ENCODE measurements at regions not wholly inside any gene's neighbourhood (a gene's known extent, or its start where the extent isn't known, plus 50 kb on each side); places are given as distances from the start of the nearest gene placed in this dataset.

DNA sequence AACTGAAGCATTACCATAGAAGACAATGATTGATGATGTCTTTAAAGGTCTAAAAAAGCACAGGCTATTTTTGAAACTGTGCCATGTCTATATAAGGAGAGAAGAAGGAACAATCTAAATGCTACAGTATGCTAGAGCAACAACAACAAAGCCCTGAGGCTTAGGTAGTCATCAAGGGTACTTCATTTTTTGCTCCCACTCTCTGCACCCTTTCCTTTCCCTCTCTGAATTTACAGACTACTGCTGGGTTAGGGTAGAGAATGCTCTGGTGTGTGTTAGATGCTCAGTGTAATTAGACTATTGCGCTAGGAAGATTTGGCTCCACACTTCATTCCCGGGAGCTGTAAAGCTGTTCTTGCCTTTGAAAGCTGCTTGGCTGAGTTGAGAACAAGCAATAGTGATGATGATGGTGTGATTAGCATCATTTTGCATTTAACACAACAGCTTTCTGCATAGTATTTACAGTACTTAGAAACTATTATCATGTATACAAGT lies 1262.5 kb upstream of the CITED2 start:
- no peak overlapping the region for H3K27ac ChIP-seq
- DNase-seq (ENCODE audit: low spot score in 2 of 2), result no peak
- H3K4me3 ChIP-seq, result no peak overlapping the region
- H3K27me3 ChIP-seq, result no peaks in the 10 kb centered on the region
- no peaks in the 10 kb centered on the region for H3K4me1 ChIP-seq
- no peaks in the 10 kb centered on the region for H3K9me3 ChIP-seq
- no peaks in the 10 kb centered on the region for H3K36me3 ChIP-seq
- no peak for TF ChIP-seq CTCF (IDR thresholded peaks at IDR 0.05)
- TF ChIP-seq EP300 (IDR thresholded peaks at IDR 0.05), result no peak
- no peak for TF ChIP-seq POLR2A (IDR thresholded peaks at IDR 0.05)
- no peak for TF ChIP-seq POLR2AphosphoS5 (IDR thresholded peaks at IDR 0.05)
- WGBS, result 73% methylated on average over 2 of the region's 2 CpGs

DNA sequence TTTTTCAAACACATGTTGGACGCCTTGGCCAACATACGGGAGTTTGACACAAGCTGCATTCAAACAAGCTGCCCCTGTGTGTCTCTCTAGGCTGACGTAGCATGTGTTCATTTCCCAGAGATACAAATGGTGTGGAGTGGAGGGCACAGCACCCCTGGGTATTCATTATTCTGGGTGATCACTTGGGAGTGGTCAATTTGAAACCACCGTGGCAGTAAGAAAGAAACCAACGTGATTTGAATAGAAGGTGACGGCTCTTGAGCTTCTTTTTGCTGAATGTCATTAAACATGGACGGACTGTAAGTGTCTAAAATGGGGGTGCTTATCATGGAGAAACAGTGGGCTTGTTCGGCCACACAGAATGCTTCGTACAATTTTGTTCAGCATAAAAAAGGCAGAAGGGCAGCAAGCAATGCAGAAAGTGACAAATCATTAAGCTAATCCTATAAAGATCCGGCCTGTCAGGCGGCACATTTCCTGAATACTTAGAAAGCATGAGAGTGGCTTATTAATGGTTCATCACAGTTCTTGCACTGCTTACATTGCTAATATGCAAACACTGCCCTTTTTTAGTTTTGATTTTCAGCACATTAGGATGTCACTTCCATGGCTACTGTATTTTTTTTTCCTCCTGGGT lies 1261.9 kb upstream of the CITED2 start:
- Histone ChIP-seq H3K27ac (no peak overlapping the region), H3K4me3 (no peak overlapping the region), H3K9me3 (no peaks in the 10 kb centered on the region), H3K4me1 (no peaks in the 10 kb centered on the region), H3K36me3 (no peaks in the 10 kb centered on the region), H3K27me3 (no peaks in the 10 kb centered on the region)
- TF ChIP-seq EP300 (IDR thresholded peaks at IDR 0.05) (no peak), CTCF (IDR thresholded peaks at IDR 0.05) (no peak), POLR2A (IDR thresholded peaks at IDR 0.05) (no peak), POLR2AphosphoS5 (IDR thresholded peaks at IDR 0.05) (no peak)
- WGBS, result 88% methylated on average over 11 of the region's 11 CpGs
- no peak for DNase-seq (ENCODE audit: low spot score in 2 of 2)

DNA sequence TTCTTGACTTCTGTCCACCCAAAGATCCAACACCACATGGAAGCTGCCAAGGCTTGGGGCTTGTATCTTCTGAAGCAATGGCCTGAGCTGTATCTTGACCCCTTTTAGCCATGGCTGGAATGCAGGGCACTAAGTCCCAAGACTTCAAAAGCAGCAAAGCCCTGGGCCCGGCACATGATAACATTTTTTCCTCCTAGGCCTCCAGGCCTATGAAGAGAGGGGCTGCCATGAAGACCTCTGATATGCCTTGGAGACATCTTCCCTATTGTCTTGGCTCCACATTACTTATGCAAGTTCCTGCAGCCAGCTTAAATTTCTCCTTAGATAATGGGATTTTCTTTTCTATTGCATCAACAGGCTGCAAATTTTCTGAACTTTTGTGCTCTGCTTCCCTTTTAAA lies 1252.6 kb upstream of the CITED2 start:
- Histone ChIP-seq H3K27me3 (no peaks in the 10 kb centered on the region), H3K4me3 (no peak overlapping the region), H3K27ac (no peak overlapping the region), H3K4me1 (no peaks in the 10 kb centered on the region), H3K9me3 (peaks cover 8% of the 10 kb centered on the region), H3K36me3 (no peaks in the 10 kb centered on the region)
- 100% methylated on average over 1 of the region's 1 CpG for WGBS
- TF ChIP-seq POLR2A (IDR thresholded peaks at IDR 0.05), result no peak
- TF ChIP-seq CTCF (IDR thresholded peaks at IDR 0.05), result no peak
- TF ChIP-seq EP300 (IDR thresholded peaks at IDR 0.05), result no peak
- TF ChIP-seq POLR2AphosphoS5 (IDR thresholded peaks at IDR 0.05), result no peak
- no peak for DNase-seq (ENCODE audit: low spot score in 2 of 2)

GRCh38 chr6:140623498-140623897 lies 1249.0 kb upstream of the CITED2 start:
- TF ChIP-seq CTCF (IDR thresholded peaks at IDR 0.05) (no peak), POLR2A (IDR thresholded peaks at IDR 0.05) (no peak), POLR2AphosphoS5 (IDR thresholded peaks at IDR 0.05) (no peak)
- Histone ChIP-seq H3K4me1 (no peaks in the 10 kb centered on the region), H3K9me3 (peaks cover 8% of the 10 kb centered on the region), H3K27me3 (no peaks in the 10 kb centered on the region), H3K36me3 (no peaks in the 10 kb centered on the region), H3K4me3 (no peak overlapping the region), H3K27ac (no peak overlapping the region)
- WGBS, result 61% methylated on average over 3 of the region's 3 CpGs
- no peak for DNase-seq (ENCODE audit: low spot score in 2 of 2)

DNA sequence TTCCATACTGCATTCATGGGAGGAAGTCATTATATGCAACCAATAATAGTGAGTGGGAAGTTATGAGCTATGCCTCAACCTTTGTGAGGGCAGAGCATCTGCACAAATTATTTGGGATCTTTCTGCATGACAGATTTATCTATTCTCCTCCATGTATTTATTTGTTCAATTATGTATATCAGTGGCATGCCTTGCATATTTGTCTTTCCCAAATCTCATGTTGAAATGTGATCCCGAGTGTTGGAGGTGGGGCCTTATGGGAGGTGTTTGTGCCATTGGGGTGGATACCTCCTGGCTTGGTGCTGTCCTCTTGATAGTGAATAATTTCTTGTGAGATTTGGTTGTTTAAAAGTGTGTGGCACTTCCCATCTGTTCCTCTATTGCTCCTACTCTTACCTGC lies 1246.0 kb upstream of the CITED2 start:
- H3K4me3 ChIP-seq, result no peak overlapping the region
- DNase-seq (ENCODE audit: low spot score in 2 of 2), result no peak
- H3K27ac ChIP-seq, result no peak overlapping the region
- WGBS, result 73% methylated on average over 1 of the region's 1 CpG
- H3K4me1 ChIP-seq, result no peaks in the 10 kb centered on the region
- TF ChIP-seq POLR2A (IDR thresholded peaks at IDR 0.05), result no peak
- no peak for TF ChIP-seq EP300 (IDR thresholded peaks at IDR 0.05)
- TF ChIP-seq POLR2AphosphoS5 (IDR thresholded peaks at IDR 0.05), result no peak
- TF ChIP-seq CTCF (IDR thresholded peaks at IDR 0.05), result no peak
- no peaks in the 10 kb centered on the region for H3K36me3 ChIP-seq
- H3K27me3 ChIP-seq, result no peaks in the 10 kb centered on the region
- no peaks in the 10 kb centered on the region for H3K9me3 ChIP-seq
